GM18502 (cell line): ENCODE measurements at regions not wholly inside any gene's neighbourhood (a gene's known extent, or its start where the extent isn't known, plus 50 kb on each side); places are given as distances from the start of the nearest gene placed in this dataset.

Experiments
- ATAC-seq: cut with Tn5 transposase; IDR thresholded peaks from one replicate; pipeline ENCODE4 v1.9.1; 2021; ENCODE audit warnings: mild to moderate bottlenecking; ENCODE audit not compliant: unreplicated experiment, poor library complexity

- no peak for ATAC-seq
These were observed 57.0 kb upstream of the MSN start for GRCh38 chrX:65610481-65610880.

- ATAC-seq: no peak
These were observed 57.4 kb upstream of the MSN start for GRCh38 chrX:65610040-65610439.

GRCh38 chrX:65609237-65609636, 58.2 kb upstream of the MSN start:
- no peak for ATAC-seq

GRCh38 chrX:65608026-65608425, 59.4 kb upstream of the MSN start:
- ATAC-seq: no peak

GRCh38 chrX:65607070-65607742, 60.2 kb upstream of the MSN start:
- ATAC-seq: peak; percentile 64

- no peak for ATAC-seq
These were observed 65.3 kb upstream of the MSN start for GRCh38 chrX:65602221-65602560.

- ATAC-seq: peak; percentile 72
These were observed 65.8 kb upstream of the MSN start for GRCh38 chrX:65601530-65602220.

- ATAC-seq: no peak
These were observed 66.3 kb upstream of the MSN start for GRCh38 chrX:65601126-65601525.

GRCh38 chrX:65600106-65600505, 65.5 kb upstream of the LAS1L start:
- no peak for ATAC-seq

GRCh38 chrX:65598559-65599147, 64.1 kb upstream of the LAS1L start:
- ATAC-seq: no peak

- ATAC-seq: peak; percentile 62
These were observed 61.9 kb upstream of the LAS1L start for GRCh38 chrX:65596270-65597034.

- ATAC-seq: peak; percentile 82
These were observed 60.9 kb upstream of the LAS1L start for GRCh38 chrX:65595460-65595876.

- no peak for ATAC-seq
These were observed 56.6 kb upstream of the LAS1L start for GRCh38 chrX:65591206-65591605.

- no peak for ATAC-seq
These were observed 54.7 kb upstream of the LAS1L start for GRCh38 chrX:65589304-65589703.

GRCh38 chrX:65588795-65589194, 54.2 kb upstream of the LAS1L start:
- ATAC-seq: no peak

GRCh38 chrX:65587616-65588526, 53.3 kb upstream of the LAS1L start:
- ATAC-seq: no peak

GRCh38 chrX:65586491-65586890, 51.9 kb upstream of the LAS1L start:
- no peak for ATAC-seq

GRCh38 chrX:65585226-65585625, 50.6 kb upstream of the LAS1L start:
- peak; percentile 53 for ATAC-seq
